DMS53 treated with DMSO at 0.1 percent for 48 hours (cell line): ENCODE measurements at regions not wholly inside any gene's neighbourhood (a gene's known extent, or its start where the extent isn't known, plus 50 kb on each side); places are given as distances from the start of the nearest gene placed in this dataset.
"Not testable (repeated sequence)": the region's sequence is repeated elsewhere in the genome, so short reads cannot be mapped to it uniquely, and the experiment has no call there.

Source experiments
- DNase-seq: peaks from one replicate; lab custom pipeline; 2025; ENCODE audit not compliant: unreplicated experiment; lab: John Stamatoyannopoulos, UW

- DNase-seq, result no peak
Measured at GRCh38 chr4:34271479-34272355, 1972.6 kb downstream of the ARAP2 start.

GRCh38 chr4:34279011-34279410 lies 1965.3 kb downstream of the ARAP2 start:
- no peak for DNase-seq

- no peak for DNase-seq
Measured at GRCh38 chr4:34280131-34280530, 1964.2 kb downstream of the ARAP2 start.

- DNase-seq, result no peak
Measured at GRCh38 chr4:34281826-34282225, 1962.5 kb downstream of the ARAP2 start.

- DNase-seq, result no peak
Measured at GRCh38 chr4:34289489-34289888, 1954.8 kb downstream of the ARAP2 start.

GRCh38 chr4:34289962-34290361 lies 1954.4 kb downstream of the ARAP2 start:
- DNase-seq, result no peak

GRCh38 chr4:34293459-34293858 lies 1950.9 kb downstream of the ARAP2 start:
- no peak for DNase-seq

GRCh38 chr4:34309383-34309906 lies 1934.9 kb downstream of the ARAP2 start:
- DNase-seq, result no peak

- no peak for DNase-seq
Measured at GRCh38 chr4:34318773-34319172, 1925.5 kb downstream of the ARAP2 start.

- no peak for DNase-seq
Measured at GRCh38 chr4:34323549-34324320, 1920.6 kb downstream of the ARAP2 start.

- no peak for DNase-seq
Measured at GRCh38 chr4:34328939-34329338, 1915.4 kb downstream of the ARAP2 start.

GRCh38 chr4:34335156-34335555 lies 1909.2 kb downstream of the ARAP2 start:
- DNase-seq, result not testable (repeated sequence)

GRCh38 chr4:34335556-34335955 lies 1908.8 kb downstream of the ARAP2 start:
- DNase-seq, result not testable (repeated sequence)

- no peak for DNase-seq
Measured at GRCh38 chr4:34362654-34363053, 1881.7 kb downstream of the ARAP2 start.

- DNase-seq, result no peak
Measured at GRCh38 chr4:34363842-34364241, 1880.5 kb downstream of the ARAP2 start.

GRCh38 chr4:34365946-34366345 lies 1878.4 kb downstream of the ARAP2 start:
- DNase-seq, result no peak

- no peak for DNase-seq
Measured at GRCh38 chr4:34371676-34372075, 1872.6 kb downstream of the ARAP2 start.

GRCh38 chr4:34372815-34373214 lies 1871.5 kb downstream of the ARAP2 start:
- DNase-seq, result no peak

GRCh38 chr4:34373456-34373855 lies 1870.9 kb downstream of the ARAP2 start:
- DNase-seq, result no peak

GRCh38 chr4:34412233-34412632 lies 1832.1 kb downstream of the ARAP2 start:
- no peak for DNase-seq

- no peak for DNase-seq
Measured at GRCh38 chr4:34412911-34413310, 1831.4 kb downstream of the ARAP2 start.

- DNase-seq, result no peak
Measured at GRCh38 chr4:34417160-34417559, 1827.2 kb downstream of the ARAP2 start.
